WTC11 (cell line): ENCODE measurements at regions not wholly inside any gene's neighbourhood (a gene's known extent, or its start where the extent isn't known, plus 50 kb on each side); places are given as distances from the start of the nearest gene placed in this dataset.

Experiments
- ATAC-seq: fragments of 200-7000 bp; cut with Tn5 transposase; 2 replicates; pipeline ENCODE4 v1.10.0; 2021; ENCODE audit warnings: mild to moderate bottlenecking, moderate library complexity
- CTCF ChIA-PET: fragments of 300-600 bp; sonication (Branson Sonifier 250); formaldehyde crosslinking; loops from one replicate; lab custom pipeline; 2021; ENCODE audit warnings: antibody characterized with exemption; lab: Charles Lee
- POLR2A ChIA-PET: fragments of 350-600 bp; sonication (Branson Sonifier 250); formaldehyde crosslinking; loops from one replicate; lab custom pipeline; 2021; ENCODE audit warnings: antibody characterized with exemption; lab: Charles Lee
- DNase-seq: peaks from one replicate; pipeline ENCODE4 v3.0.0; 2021; ENCODE audit warnings: low spot score
- H3K27ac Mint-ChIP-seq: 2 replicates; pipeline ENCODE4 v1.8.0; 2021; ENCODE audit warnings: mixed read lengths
- H3K27me3 Mint-ChIP-seq: 2 replicates; pipeline ENCODE4 v1.8.0; 2021; ENCODE audit warnings: low read depth, mild to moderate bottlenecking, moderate library complexity, mixed read lengths
- H3K36me3 Mint-ChIP-seq: 2 replicates; pipeline ENCODE4 v1.8.0; 2021; ENCODE audit warnings: mixed read lengths
- H3K4me1 Mint-ChIP-seq: 2 replicates; pipeline ENCODE4 v1.8.0; 2022; ENCODE audit warnings: mixed read lengths
- H3K4me3 Mint-ChIP-seq: 2 replicates; pipeline ENCODE4 v1.8.0; 2021; ENCODE audit warnings: mild to moderate bottlenecking, moderate library complexity, mixed read lengths
- H3K9me3 Mint-ChIP-seq: 2 replicates; pipeline ENCODE4 v1.8.0; 2021; ENCODE audit warnings: mixed read lengths
- AFF4 ChIP-seq: sonication (generic); formaldehyde crosslinking; IDR thresholded peaks from 2 replicates; pipeline ENCODE4 v1.8.1; 2023; ENCODE audit warnings: mild to moderate bottlenecking, missing genetic modification reagents, borderline replicate concordance
- ARID4B ChIP-seq: sonication (generic); formaldehyde crosslinking; IDR thresholded peaks from 2 replicates; pipeline ENCODE4 v1.8.0; 2023; ENCODE audit warnings: missing genetic modification reagents, mild to moderate bottlenecking, borderline replicate concordance
- CBFB ChIP-seq: sonication (generic); formaldehyde crosslinking; IDR thresholded peaks from 2 replicates; pipeline ENCODE4 v1.8.1; 2022; ENCODE audit warnings: mild to moderate bottlenecking, low read depth, missing genetic modification reagents
- ELF4 ChIP-seq: sonication (generic); formaldehyde crosslinking; IDR thresholded peaks from 2 replicates; pipeline ENCODE4 v1.8.1; 2022; ENCODE audit warnings: low read depth, mild to moderate bottlenecking, moderate library complexity, missing genetic modification reagents
- FOXK1 ChIP-seq: sonication (generic); formaldehyde crosslinking; IDR thresholded peaks from 2 replicates; pipeline ENCODE4 v1.8.0; 2022; ENCODE audit warnings: mild to moderate bottlenecking, moderate library complexity, missing genetic modification reagents
- IRF1 ChIP-seq: sonication (generic); formaldehyde crosslinking; IDR thresholded peaks from 2 replicates; pipeline ENCODE4 v1.8.0; 2023; ENCODE audit warnings: missing genetic modification reagents
- RELA ChIP-seq: sonication (generic); formaldehyde crosslinking; IDR thresholded peaks from 2 replicates; pipeline ENCODE4 v1.8.1; 2022; ENCODE audit warnings: missing genetic modification reagents, mild to moderate bottlenecking, borderline replicate concordance
- SMAD3 ChIP-seq: sonication (generic); formaldehyde crosslinking; IDR thresholded peaks from 2 replicates; pipeline ENCODE4 v1.8.0; 2022; ENCODE audit warnings: missing genetic modification reagents, mild to moderate bottlenecking, borderline replicate concordance
- SOX15 ChIP-seq: fragments of 250-450 bp; sonication (Bioruptor Pico); IDR thresholded peaks from 2 replicates; pipeline ENCODE4 v1.9.0; 2021; ENCODE audit warnings: mild to moderate bottlenecking
- TEAD1 ChIP-seq: sonication (generic); formaldehyde crosslinking; IDR thresholded peaks from 2 replicates; pipeline ENCODE4 v1.8.0; 2022; ENCODE audit warnings: mild to moderate bottlenecking, missing genetic modification reagents
- TEAD4 ChIP-seq: sonication (generic); formaldehyde crosslinking; IDR thresholded peaks from 2 replicates; pipeline ENCODE4 v1.8.0; 2022; ENCODE audit warnings: mild to moderate bottlenecking, missing genetic modification reagents
- USF1 ChIP-seq: sonication (generic); formaldehyde crosslinking; IDR thresholded peaks from 2 replicates; pipeline ENCODE4 v1.8.0; 2022; ENCODE audit warnings: mild to moderate bottlenecking, missing genetic modification reagents
- ZNF121 ChIP-seq: sonication (generic); formaldehyde crosslinking; IDR thresholded peaks from 2 replicates; pipeline ENCODE4 v1.8.0; 2023; ENCODE audit warnings: missing genetic modification reagents
- ZNF416 ChIP-seq: fragments of 250-450 bp; sonication (Bioruptor Pico); IDR thresholded peaks from 2 replicates; pipeline ENCODE4 v1.9.0; 2021; ENCODE audit warnings: mild to moderate bottlenecking, inconsistent platforms
- TF ChIP-seq, protein P1 (sequence below): sonication (generic); formaldehyde crosslinking; IDR thresholded peaks from 2 replicates; pipeline ENCODE4 v1.8.1; 2023; ENCODE audit warnings: mild to moderate bottlenecking, missing genetic modification reagents
- TF ChIP-seq, protein P2 (sequence below): sonication (generic); formaldehyde crosslinking; conservative IDR thresholded peaks from 2 replicates; pipeline ENCODE4 v1.8.1; 2023; ENCODE audit warnings: mild to moderate bottlenecking, low read depth, missing genetic modification reagents, moderate library complexity
- TF ChIP-seq, protein P3 (sequence below): sonication (generic); formaldehyde crosslinking; IDR thresholded peaks from 2 replicates; pipeline ENCODE4 v1.8.1; 2022; ENCODE audit warnings: missing genetic modification reagents, borderline replicate concordance
- TF ChIP-seq, protein P4 (sequence below): sonication (generic); formaldehyde crosslinking; IDR thresholded peaks from 2 replicates; pipeline ENCODE4 v1.8.0; 2022; ENCODE audit warnings: mild to moderate bottlenecking, missing genetic modification reagents

- no peaks in the 10 kb centered on the region for H3K4me1 Mint-ChIP-seq
- DNase-seq (no peak), ATAC-seq (no peak)
- ChIA-PET CTCF (no interaction called here), POLR2A (no interaction called here)
- no peaks in the 10 kb centered on the region for H3K27me3 Mint-ChIP-seq
- peaks cover 15% of the 10 kb centered on the region for H3K36me3 Mint-ChIP-seq
- no peak overlapping the region for H3K27ac Mint-ChIP-seq
- peaks cover 29% of the 10 kb centered on the region for H3K9me3 Mint-ChIP-seq
- H3K4me3 Mint-ChIP-seq: no peak overlapping the region
- TF ChIP-seq, protein P1, sequence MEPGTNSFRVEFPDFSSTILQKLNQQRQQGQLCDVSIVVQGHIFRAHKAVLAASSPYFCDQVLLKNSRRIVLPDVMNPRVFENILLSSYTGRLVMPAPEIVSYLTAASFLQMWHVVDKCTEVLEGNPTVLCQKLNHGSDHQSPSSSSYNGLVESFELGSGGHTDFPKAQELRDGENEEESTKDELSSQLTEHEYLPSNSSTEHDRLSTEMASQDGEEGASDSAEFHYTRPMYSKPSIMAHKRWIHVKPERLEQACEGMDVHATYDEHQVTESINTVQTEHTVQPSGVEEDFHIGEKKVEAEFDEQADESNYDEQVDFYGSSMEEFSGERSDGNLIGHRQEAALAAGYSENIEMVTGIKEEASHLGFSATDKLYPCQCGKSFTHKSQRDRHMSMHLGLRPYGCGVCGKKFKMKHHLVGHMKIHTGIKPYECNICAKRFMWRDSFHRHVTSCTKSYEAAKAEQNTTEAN (CRISPR knock-in tag): no peak
- no peak for TF ChIP-seq ZNF416
- no peak for TF ChIP-seq ELF4 (CRISPR knock-in tag)
- no peak for TF ChIP-seq USF1 (CRISPR knock-in tag)
- no peak for TF ChIP-seq ZNF121
- no peak for TF ChIP-seq CBFB (CRISPR knock-in tag)
- no peak for TF ChIP-seq SOX15 (CRISPR knock-in tag)
- TF ChIP-seq SMAD3: no peak
- TF ChIP-seq, protein P2, sequence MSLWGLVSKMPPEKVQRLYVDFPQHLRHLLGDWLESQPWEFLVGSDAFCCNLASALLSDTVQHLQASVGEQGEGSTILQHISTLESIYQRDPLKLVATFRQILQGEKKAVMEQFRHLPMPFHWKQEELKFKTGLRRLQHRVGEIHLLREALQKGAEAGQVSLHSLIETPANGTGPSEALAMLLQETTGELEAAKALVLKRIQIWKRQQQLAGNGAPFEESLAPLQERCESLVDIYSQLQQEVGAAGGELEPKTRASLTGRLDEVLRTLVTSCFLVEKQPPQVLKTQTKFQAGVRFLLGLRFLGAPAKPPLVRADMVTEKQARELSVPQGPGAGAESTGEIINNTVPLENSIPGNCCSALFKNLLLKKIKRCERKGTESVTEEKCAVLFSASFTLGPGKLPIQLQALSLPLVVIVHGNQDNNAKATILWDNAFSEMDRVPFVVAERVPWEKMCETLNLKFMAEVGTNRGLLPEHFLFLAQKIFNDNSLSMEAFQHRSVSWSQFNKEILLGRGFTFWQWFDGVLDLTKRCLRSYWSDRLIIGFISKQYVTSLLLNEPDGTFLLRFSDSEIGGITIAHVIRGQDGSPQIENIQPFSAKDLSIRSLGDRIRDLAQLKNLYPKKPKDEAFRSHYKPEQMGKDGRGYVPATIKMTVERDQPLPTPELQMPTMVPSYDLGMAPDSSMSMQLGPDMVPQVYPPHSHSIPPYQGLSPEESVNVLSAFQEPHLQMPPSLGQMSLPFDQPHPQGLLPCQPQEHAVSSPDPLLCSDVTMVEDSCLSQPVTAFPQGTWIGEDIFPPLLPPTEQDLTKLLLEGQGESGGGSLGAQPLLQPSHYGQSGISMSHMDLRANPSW: no peak
- no peak for TF ChIP-seq TEAD1 (CRISPR knock-in tag)
- TF ChIP-seq, protein P3, sequence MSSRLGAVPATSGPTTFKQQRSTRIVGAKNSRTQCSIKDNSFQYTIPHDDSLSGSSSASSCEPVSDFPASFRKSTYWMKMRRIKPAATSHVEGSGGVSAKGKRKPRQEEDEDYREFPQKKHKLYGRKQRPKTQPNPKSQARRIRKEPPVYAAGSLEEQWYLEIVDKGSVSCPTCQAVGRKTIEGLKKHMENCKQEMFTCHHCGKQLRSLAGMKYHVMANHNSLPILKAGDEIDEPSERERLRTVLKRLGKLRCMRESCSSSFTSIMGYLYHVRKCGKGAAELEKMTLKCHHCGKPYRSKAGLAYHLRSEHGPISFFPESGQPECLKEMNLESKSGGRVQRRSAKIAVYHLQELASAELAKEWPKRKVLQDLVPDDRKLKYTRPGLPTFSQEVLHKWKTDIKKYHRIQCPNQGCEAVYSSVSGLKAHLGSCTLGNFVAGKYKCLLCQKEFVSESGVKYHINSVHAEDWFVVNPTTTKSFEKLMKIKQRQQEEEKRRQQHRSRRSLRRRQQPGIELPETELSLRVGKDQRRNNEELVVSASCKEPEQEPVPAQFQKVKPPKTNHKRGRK (CRISPR knock-in tag): no peak
- no peak for TF ChIP-seq RELA (CRISPR knock-in tag)
- TF ChIP-seq, protein P4, sequence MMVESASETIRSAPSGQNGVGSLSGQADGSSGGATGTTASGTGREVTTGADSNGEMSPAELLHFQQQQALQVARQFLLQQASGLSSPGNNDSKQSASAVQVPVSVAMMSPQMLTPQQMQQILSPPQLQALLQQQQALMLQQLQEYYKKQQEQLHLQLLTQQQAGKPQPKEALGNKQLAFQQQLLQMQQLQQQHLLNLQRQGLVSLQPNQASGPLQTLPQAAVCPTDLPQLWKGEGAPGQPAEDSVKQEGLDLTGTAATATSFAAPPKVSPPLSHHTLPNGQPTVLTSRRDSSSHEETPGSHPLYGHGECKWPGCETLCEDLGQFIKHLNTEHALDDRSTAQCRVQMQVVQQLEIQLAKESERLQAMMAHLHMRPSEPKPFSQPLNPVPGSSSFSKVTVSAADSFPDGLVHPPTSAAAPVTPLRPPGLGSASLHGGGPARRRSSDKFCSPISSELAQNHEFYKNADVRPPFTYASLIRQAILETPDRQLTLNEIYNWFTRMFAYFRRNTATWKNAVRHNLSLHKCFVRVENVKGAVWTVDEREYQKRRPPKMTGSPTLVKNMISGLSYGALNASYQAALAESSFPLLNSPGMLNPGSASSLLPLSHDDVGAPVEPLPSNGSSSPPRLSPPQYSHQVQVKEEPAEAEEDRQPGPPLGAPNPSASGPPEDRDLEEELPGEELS (CRISPR knock-in tag): no peak
- TF ChIP-seq TEAD4 (CRISPR knock-in tag): no peak
- TF ChIP-seq FOXK1 (CRISPR knock-in tag): no peak
- no peak for TF ChIP-seq ARID4B (CRISPR knock-in tag)
- TF ChIP-seq IRF1 (CRISPR knock-in tag): no peak
- no peak for TF ChIP-seq AFF4 (CRISPR knock-in tag)
Observed at GRCh38 chr6:49269190-49269589, 193.9 kb downstream of the MMUT start.
